ENCODE measurements at regions not wholly inside any gene's neighbourhood (a gene's known extent, or its start where the extent isn't known, plus 50 kb on each side); places are given as distances from the start of the nearest gene placed in this dataset.

- TF ChIP-seq, protein P1, sequence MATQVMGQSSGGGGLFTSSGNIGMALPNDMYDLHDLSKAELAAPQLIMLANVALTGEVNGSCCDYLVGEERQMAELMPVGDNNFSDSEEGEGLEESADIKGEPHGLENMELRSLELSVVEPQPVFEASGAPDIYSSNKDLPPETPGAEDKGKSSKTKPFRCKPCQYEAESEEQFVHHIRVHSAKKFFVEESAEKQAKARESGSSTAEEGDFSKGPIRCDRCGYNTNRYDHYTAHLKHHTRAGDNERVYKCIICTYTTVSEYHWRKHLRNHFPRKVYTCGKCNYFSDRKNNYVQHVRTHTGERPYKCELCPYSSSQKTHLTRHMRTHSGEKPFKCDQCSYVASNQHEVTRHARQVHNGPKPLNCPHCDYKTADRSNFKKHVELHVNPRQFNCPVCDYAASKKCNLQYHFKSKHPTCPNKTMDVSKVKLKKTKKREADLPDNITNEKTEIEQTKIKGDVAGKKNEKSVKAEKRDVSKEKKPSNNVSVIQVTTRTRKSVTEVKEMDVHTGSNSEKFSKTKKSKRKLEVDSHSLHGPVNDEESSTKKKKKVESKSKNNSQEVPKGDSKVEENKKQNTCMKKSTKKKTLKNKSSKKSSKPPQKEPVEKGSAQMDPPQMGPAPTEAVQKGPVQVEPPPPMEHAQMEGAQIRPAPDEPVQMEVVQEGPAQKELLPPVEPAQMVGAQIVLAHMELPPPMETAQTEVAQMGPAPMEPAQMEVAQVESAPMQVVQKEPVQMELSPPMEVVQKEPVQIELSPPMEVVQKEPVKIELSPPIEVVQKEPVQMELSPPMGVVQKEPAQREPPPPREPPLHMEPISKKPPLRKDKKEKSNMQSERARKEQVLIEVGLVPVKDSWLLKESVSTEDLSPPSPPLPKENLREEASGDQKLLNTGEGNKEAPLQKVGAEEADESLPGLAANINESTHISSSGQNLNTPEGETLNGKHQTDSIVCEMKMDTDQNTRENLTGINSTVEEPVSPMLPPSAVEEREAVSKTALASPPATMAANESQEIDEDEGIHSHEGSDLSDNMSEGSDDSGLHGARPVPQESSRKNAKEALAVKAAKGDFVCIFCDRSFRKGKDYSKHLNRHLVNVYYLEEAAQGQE (IDR thresholded peaks at IDR 0.05; ENCODE audit: unreplicated experiment) = no peak
Measured at GRCh38 chr1:47686731-47687630, 249.1 kb downstream of the FOXD2 start (continued).

DNA sequence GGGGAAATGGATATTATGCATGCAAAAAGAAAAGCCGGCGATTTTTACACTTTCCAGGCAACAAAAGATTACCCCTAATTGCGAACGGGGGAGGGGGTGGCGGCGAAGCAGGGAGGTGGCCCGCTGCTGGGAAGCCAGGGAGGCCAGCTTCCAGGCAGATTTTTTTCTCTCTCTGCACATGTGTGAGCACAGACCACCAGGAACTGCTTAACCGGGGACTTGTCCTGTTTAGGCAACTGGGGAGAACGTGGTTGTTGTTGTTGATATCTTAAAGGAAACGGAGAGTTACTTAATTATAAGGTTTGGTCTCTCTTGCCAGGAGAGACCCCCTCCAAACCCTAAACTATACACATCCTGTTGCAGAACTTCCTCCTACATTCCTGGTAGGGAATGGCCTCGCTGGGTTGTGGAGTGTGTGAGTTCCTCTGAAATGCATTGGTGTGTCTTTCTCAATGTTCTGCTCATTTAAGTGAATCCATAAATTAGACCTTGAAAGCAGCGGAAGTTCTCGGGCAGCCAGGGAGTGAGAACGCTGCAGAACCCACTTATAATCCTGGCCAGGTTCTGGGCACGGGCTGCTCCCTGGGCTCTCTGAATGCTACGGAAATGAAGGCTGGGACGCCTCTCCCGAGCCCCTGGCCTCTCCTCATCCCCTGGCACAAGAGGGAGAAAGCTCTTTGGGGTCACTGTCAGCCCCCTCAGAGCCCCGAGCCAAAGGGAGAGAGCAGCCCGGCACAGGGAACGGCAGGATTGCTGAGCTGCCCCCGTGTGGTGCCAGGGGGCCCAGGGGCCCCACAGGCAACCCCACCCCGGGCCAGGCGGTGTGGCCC, 250.0 kb downstream of the FOXD2 start:
- Histone ChIP-seq H3K79me2 (replicated peaks; ENCODE audit: insufficient read depth) (no peaks in the 10 kb centered on the region), H3F3A (replicated peaks; ENCODE audit: low read depth) (no peaks in the 10 kb centered on the region), H3K27me3 (ENCODE audit: insufficient read depth) (no peaks in the 10 kb centered on the region), H4K20me1 (replicated peaks; ENCODE audit: insufficient read depth) (no peaks in the 10 kb centered on the region), H3K4me1 (ENCODE audit: insufficient read depth) (peaks cover 39% of the 10 kb centered on the region), H2AFZ (peak overlapping the region; percentile 96), H3K4me3 (0 out of 2 replicates have a peak overlapping the region, but pooled peaks have one; percentile 5), H3K27ac (ENCODE audit: low read depth) (no peak overlapping the region; the same call in 1 of the 2 replicates), H3K4me2 (peak overlapping the region; percentile 69), H3K9me2 (ENCODE audit: insufficient read depth) (no peaks in the 10 kb centered on the region), H3K36me3 (ENCODE audit: insufficient read depth) (no peaks in the 10 kb centered on the region)
- H3K4me3 Mint-ChIP-seq = peak overlapping the region; percentile 29; the same call in 1 of the 3 replicates
- peaks cover 43% of the 10 kb centered on the region for H3K4me1 Mint-ChIP-seq
- no peak overlapping the region; the same call in 1 of the 2 replicates for H3K27ac Mint-ChIP-seq
- H3K27me3 Mint-ChIP-seq (ENCODE audit: insufficient read depth, low read depth, poor library complexity) = peaks cover 7% of the 10 kb centered on the region
- H3K36me3 Mint-ChIP-seq (ENCODE audit: low read depth) = no peaks in the 10 kb centered on the region
- peak; percentile 52 for DNase-seq (ENCODE audit: low spot score)
- peak; percentile 46 for ATAC-seq
- H3K9me3 Mint-ChIP-seq = no peaks in the 10 kb centered on the region
- TF ChIP-seq ETS1 (IDR thresholded peaks at IDR 0.05) (no peak), EZH2phosphoT487 (IDR thresholded peaks at IDR 0.05; ENCODE audit: unreplicated experiment) (no peak), EZH2 (IDR thresholded peaks at IDR 0.05; ENCODE audit: low read depth, unreplicated experiment) (no peak), CREB1 (CRISPR knock-in tag; IDR thresholded peaks at IDR 0.05; ENCODE audit: low read depth) (no peak)
- TF ChIP-seq, protein P1 (IDR thresholded peaks at IDR 0.05; ENCODE audit: unreplicated experiment) = no peak
- TF ChIP-seq, protein P2, sequence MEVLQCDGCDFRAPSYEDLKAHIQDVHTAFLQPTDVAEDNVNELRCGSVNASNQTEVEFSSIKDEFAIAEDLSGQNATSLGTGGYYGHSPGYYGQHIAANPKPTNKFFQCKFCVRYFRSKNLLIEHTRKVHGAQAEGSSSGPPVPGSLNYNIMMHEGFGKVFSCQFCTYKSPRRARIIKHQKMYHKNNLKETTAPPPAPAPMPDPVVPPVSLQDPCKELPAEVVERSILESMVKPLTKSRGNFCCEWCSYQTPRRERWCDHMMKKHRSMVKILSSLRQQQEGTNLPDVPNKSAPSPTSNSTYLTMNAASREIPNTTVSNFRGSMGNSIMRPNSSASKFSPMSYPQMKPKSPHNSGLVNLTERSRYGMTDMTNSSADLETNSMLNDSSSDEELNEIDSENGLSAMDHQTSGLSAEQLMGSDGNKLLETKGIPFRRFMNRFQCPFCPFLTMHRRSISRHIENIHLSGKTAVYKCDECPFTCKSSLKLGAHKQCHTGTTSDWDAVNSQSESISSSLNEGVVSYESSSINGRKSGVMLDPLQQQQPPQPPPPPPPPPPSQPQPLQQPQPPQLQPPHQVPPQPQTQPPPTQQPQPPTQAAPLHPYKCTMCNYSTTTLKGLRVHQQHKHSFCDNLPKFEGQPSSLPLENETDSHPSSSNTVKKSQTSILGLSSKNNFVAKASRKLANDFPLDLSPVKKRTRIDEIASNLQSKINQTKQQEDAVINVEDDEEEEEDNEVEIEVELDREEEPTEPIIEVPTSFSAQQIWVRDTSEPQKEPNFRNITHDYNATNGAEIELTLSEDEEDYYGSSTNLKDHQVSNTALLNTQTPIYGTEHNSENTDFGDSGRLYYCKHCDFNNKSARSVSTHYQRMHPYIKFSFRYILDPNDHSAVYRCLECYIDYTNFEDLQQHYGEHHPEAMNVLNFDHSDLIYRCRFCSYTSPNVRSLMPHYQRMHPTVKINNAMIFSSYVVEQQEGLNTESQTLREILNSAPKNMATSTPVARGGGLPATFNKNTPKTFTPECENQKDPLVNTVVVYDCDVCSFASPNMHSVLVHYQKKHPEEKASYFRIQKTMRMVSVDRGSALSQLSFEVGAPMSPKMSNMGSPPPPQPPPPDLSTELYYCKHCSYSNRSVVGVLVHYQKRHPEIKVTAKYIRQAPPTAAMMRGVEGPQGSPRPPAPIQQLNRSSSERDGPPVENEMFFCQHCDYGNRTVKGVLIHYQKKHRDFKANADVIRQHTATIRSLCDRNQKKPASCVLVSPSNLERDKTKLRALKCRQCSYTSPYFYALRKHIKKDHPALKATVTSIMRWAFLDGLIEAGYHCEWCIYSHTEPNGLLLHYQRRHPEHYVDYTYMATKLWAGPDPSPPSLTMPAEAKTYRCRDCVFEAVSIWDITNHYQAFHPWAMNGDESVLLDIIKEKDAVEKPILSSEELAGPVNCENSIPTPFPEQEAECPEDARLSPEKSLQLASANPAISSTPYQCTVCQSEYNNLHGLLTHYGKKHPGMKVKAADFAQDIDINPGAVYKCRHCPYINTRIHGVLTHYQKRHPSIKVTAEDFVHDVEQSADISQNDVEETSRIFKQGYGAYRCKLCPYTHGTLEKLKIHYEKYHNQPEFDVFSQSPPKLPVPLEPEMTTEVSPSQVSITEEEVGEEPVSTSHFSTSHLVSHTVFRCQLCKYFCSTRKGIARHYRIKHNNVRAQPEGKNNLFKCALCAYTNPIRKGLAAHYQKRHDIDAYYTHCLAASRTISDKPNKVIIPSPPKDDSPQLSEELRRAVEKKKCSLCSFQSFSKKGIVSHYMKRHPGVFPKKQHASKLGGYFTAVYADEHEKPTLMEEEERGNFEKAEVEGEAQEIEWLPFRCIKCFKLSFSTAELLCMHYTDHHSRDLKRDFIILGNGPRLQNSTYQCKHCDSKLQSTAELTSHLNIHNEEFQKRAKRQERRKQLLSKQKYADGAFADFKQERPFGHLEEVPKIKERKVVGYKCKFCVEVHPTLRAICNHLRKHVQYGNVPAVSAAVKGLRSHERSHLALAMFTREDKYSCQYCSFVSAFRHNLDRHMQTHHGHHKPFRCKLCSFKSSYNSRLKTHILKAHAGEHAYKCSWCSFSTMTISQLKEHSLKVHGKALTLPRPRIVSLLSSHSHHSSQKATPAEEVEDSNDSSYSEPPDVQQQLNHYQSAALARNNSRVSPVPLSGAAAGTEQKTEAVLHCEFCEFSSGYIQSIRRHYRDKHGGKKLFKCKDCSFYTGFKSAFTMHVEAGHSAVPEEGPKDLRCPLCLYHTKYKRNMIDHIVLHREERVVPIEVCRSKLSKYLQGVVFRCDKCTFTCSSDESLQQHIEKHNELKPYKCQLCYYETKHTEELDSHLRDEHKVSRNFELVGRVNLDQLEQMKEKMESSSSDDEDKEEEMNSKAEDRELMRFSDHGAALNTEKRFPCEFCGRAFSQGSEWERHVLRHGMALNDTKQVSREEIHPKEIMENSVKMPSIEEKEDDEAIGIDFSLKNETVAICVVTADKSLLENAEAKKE (CRISPR knock-in tag; IDR thresholded peaks at IDR 0.05) = no peak
